Breast epithelium (tissue), 4 donors: ENCODE measurements at regions not wholly inside any gene's neighbourhood (a gene's known extent, or its start where the extent isn't known, plus 50 kb on each side); places are given as distances from the start of the nearest gene placed in this dataset.

Experiments
- DNase-seq, 2 donors: peaks; one replicate each; pipeline ENCODE4 v3.0.0-alpha.2; 2019; ENCODE audit warnings: low spot score in 2 of 2
- H3K27ac ChIP-seq, 2 donors: fragments of 200-600 bp; sonication (generic) in 1 of 2; one replicate each; pipeline ENCODE4 v1.5.1; 2016 to 2019; ENCODE audit warnings: mild to moderate bottlenecking in 1 of 2
- H3K27me3 ChIP-seq, 2 donors: fragments of 200-600 bp; sonication (generic) in 1 of 2; one replicate each; pipeline versions ENCODE4 v1.5.1 to v1.6.0; 2017 to 2019; ENCODE audit warnings: control low read depth in 1 of 2, mild to moderate bottlenecking in 1 of 2
- H3K36me3 ChIP-seq: fragments of 200-600 bp; one replicate; pipeline ENCODE4 v1.5.1; 2019
- H3K4me1 ChIP-seq, 2 donors: fragments of 200-600 bp; sonication (generic); one replicate each; pipeline ENCODE4 v1.5.1; 2016 to 2019; ENCODE audit warnings: control low read depth in 1 of 2
- H3K4me3 ChIP-seq, 3 donors: fragments of 200-600 bp; sonication (generic); 1 replicate in 2 of 3; 2 replicates in 1 of 3; pipeline ENCODE4 v1.5.1; 2016 to 2019; ENCODE audit warnings: mild to moderate bottlenecking in 3 of 3, moderate library complexity in 2 of 3
- H3K9me3 ChIP-seq, 2 donors: fragments of 200-600 bp; sonication (generic) in 1 of 2; one replicate each; pipeline ENCODE4 v1.5.1; 2016 to 2019; ENCODE audit warnings: control low read depth in 1 of 2
- CTCF ChIP-seq, 3 donors: fragments of 450-650 bp; IDR thresholded peaks; one replicate each; pipeline ENCODE4 v1.5.1; 2016 to 2017; ENCODE audit warnings: antibody characterized with exemption in 3 of 3, mild to moderate bottlenecking in 3 of 3, moderate library complexity in 3 of 3
- POLR2A ChIP-seq: fragments of 450-650 bp; IDR thresholded peaks from one replicate; pipeline ENCODE4 v1.6.1; 2016; ENCODE audit warnings: antibody characterized with exemption, mild to moderate bottlenecking, moderate library complexity
- POLR2AphosphoS5 ChIP-seq, 3 donors: sonication (generic); formaldehyde crosslinking; IDR thresholded peaks; one replicate each; pipeline ENCODE4 v1.6.1; 2017; ENCODE audit warnings: antibody characterized with exemption in 3 of 3
- intact Hi-C: fragments of 100-400 bp; cut with DNase I; formaldehyde crosslinking; loops from one replicate; pipeline ENCODE4 v1.15.1; 2023; ENCODE audit warnings: low total_unique reads

- DNase-seq: no peak
- no peaks in the 10 kb centered on the region for H3K27me3 ChIP-seq
- no peaks in the 10 kb centered on the region for H3K9me3 ChIP-seq
- H3K36me3 ChIP-seq: no peaks in the 10 kb centered on the region
- intact Hi-C loops: loop anchor here (5.0 kb wide), 1 partner anchor 212 kb away; no protein-coding TSS in a partner anchor
- no peak overlapping the region for H3K27ac ChIP-seq
- TF ChIP-seq POLR2AphosphoS5 (IDR thresholded peaks at IDR 0.05) (no peak), CTCF (IDR thresholded peaks at IDR 0.05) (no peak), POLR2A (no peak)
- H3K4me3 ChIP-seq: no peak overlapping the region
- H3K4me1 ChIP-seq: no peaks in the 10 kb centered on the region
Observed at GRCh38 chr18:75865639-75866038, 438.1 kb upstream of the SMIM21 start.

GRCh38 chr18:75864816-75865215 lies 437.3 kb upstream of the SMIM21 start:
- no peak for DNase-seq
- no peak overlapping the region for H3K4me3 ChIP-seq
- intact Hi-C loops: loop anchor here (5.0 kb wide), 1 partner anchor 212 kb away; no protein-coding TSS in a partner anchor
- H3K4me1 ChIP-seq: no peaks in the 10 kb centered on the region
- no peaks in the 10 kb centered on the region for H3K27me3 ChIP-seq
- no peak overlapping the region for H3K27ac ChIP-seq
- no peaks in the 10 kb centered on the region for H3K36me3 ChIP-seq
- H3K9me3 ChIP-seq: no peaks in the 10 kb centered on the region
- TF ChIP-seq CTCF (IDR thresholded peaks at IDR 0.05) (no peak), POLR2AphosphoS5 (IDR thresholded peaks at IDR 0.05) (no peak), POLR2A (no peak)

GRCh38 chr18:75863696-75864095 lies 436.2 kb upstream of the SMIM21 start:
- Histone ChIP-seq H3K4me3 (no peak overlapping the region), H3K27me3 (no peaks in the 10 kb centered on the region), H3K4me1 (no peaks in the 10 kb centered on the region), H3K36me3 (no peaks in the 10 kb centered on the region), H3K9me3 (no peaks in the 10 kb centered on the region), H3K27ac (no peak overlapping the region)
- TF ChIP-seq POLR2AphosphoS5 (IDR thresholded peaks at IDR 0.05): no peak
- TF ChIP-seq CTCF (IDR thresholded peaks at IDR 0.05): no peak
- no peak for TF ChIP-seq POLR2A
- intact Hi-C loops: no loop called here
- DNase-seq: no peak

GRCh38 chr18:75862458-75862857 lies 435.0 kb upstream of the SMIM21 start:
- Histone ChIP-seq H3K9me3 (no peaks in the 10 kb centered on the region), H3K36me3 (no peaks in the 10 kb centered on the region), H3K27ac (no peak overlapping the region), H3K4me3 (no peak overlapping the region), H3K4me1 (no peaks in the 10 kb centered on the region), H3K27me3 (no peaks in the 10 kb centered on the region)
- DNase-seq: no peak
- intact Hi-C loops: no loop called here
- no peak for TF ChIP-seq CTCF (IDR thresholded peaks at IDR 0.05)
- no peak for TF ChIP-seq POLR2A
- no peak for TF ChIP-seq POLR2AphosphoS5 (IDR thresholded peaks at IDR 0.05)

GRCh38 chr18:75860166-75860565 lies 432.7 kb upstream of the SMIM21 start:
- Histone ChIP-seq H3K9me3 (no peaks in the 10 kb centered on the region), H3K27ac (no peak overlapping the region), H3K4me1 (no peaks in the 10 kb centered on the region), H3K36me3 (no peaks in the 10 kb centered on the region), H3K4me3 (no peak overlapping the region), H3K27me3 (no peaks in the 10 kb centered on the region)
- TF ChIP-seq POLR2A: no peak
- TF ChIP-seq POLR2AphosphoS5 (IDR thresholded peaks at IDR 0.05): no peak
- TF ChIP-seq CTCF (IDR thresholded peaks at IDR 0.05): no peak
- intact Hi-C loops: no loop called here
- DNase-seq: no peak
